H1 (cell line): ENCODE measurements at regions not wholly inside any gene's neighbourhood (a gene's known extent, or its start where the extent isn't known, plus 50 kb on each side); places are given as distances from the start of the nearest gene placed in this dataset.

ENCODE experiments used
- POLR2AphosphoS5 ChIP-seq: IDR thresholded peaks from 2 replicates; pipeline ENCODE4 v1.6.1; 2011; ENCODE audit warnings: low read depth, low read length
- TAF1 ChIP-seq: IDR thresholded peaks from 2 replicates; pipeline ENCODE4 v1.6.1; 2011; ENCODE audit warnings: mild to moderate bottlenecking, low read depth, low read length
- YY1 ChIP-seq: IDR thresholded peaks from 2 replicates; pipeline ENCODE4 v1.6.1; 2011; ENCODE audit warnings: low read depth, mild to moderate bottlenecking, low read length
- TF ChIP-seq, protein P1 (sequence below), 3 experiments: IDR thresholded peaks; 1 replicate in 2 of 3; 2 replicates in 1 of 3; pipeline versions ENCODE4 v1.5.1 to v1.6.1; 2011; ENCODE audit warnings: low read length in 3 of 3, mild to moderate bottlenecking in 3 of 3, inconsistent platforms in 2 of 3, low read depth in 1 of 3, moderate library complexity in 1 of 3; ENCODE audit not compliant: insufficient read depth in 1 of 3; ENCODE audit errors: control extremely low read depth in 1 of 3
- TF ChIP-seq, protein P2 (sequence below): IDR thresholded peaks from 2 replicates; pipeline ENCODE4 v1.6.1; 2012; ENCODE audit warnings: inconsistent platforms

- TF ChIP-seq, protein P1, sequence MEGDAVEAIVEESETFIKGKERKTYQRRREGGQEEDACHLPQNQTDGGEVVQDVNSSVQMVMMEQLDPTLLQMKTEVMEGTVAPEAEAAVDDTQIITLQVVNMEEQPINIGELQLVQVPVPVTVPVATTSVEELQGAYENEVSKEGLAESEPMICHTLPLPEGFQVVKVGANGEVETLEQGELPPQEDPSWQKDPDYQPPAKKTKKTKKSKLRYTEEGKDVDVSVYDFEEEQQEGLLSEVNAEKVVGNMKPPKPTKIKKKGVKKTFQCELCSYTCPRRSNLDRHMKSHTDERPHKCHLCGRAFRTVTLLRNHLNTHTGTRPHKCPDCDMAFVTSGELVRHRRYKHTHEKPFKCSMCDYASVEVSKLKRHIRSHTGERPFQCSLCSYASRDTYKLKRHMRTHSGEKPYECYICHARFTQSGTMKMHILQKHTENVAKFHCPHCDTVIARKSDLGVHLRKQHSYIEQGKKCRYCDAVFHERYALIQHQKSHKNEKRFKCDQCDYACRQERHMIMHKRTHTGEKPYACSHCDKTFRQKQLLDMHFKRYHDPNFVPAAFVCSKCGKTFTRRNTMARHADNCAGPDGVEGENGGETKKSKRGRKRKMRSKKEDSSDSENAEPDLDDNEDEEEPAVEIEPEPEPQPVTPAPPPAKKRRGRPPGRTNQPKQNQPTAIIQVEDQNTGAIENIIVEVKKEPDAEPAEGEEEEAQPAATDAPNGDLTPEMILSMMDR (IDR thresholded peaks at IDR 0.05; ENCODE audit: control extremely low read depth in 1 of 3, insufficient read depth in 1 of 3, low read depth in 1 of 3, low read length in 3 of 3) = no peak
- TF ChIP-seq TAF1 (no peak), YY1 (no peak), POLR2AphosphoS5 (no peak)
- TF ChIP-seq, protein P2, sequence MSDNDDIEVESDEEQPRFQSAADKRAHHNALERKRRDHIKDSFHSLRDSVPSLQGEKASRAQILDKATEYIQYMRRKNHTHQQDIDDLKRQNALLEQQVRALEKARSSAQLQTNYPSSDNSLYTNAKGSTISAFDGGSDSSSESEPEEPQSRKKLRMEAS = no peak
Observed at GRCh38 chr4:1469607-1470392, 63.6 kb upstream of the NKX1-1 start.
